SU-DHL-6 (cell line): ENCODE measurements at regions not wholly inside any gene's neighbourhood (a gene's known extent, or its start where the extent isn't known, plus 50 kb on each side); places are given as distances from the start of the nearest gene placed in this dataset.

Experiments used
- EZH2phosphoT487 ChIP-seq: fragments of 200-600 bp; sonication (generic), shearing (Covaris generic); conservative IDR thresholded peaks from 2 replicates; pipeline ENCODE4 v1.6.1; 2018; ENCODE audit warnings: mild to moderate bottlenecking, antibody characterized with exemption, low read length, moderate library complexity, mixed read lengths
- TF ChIP-seq, protein P1 (sequence below): fragments of 200-600 bp; sonication (generic); IDR thresholded peaks from one replicate; pipeline ENCODE4 v1.5.1; 2017; ENCODE audit warnings: antibody characterized with exemption, mild to moderate bottlenecking, low read length, moderate library complexity; ENCODE audit not compliant: insufficient read depth, poor library complexity, severe bottlenecking

- TF ChIP-seq, protein P1, sequence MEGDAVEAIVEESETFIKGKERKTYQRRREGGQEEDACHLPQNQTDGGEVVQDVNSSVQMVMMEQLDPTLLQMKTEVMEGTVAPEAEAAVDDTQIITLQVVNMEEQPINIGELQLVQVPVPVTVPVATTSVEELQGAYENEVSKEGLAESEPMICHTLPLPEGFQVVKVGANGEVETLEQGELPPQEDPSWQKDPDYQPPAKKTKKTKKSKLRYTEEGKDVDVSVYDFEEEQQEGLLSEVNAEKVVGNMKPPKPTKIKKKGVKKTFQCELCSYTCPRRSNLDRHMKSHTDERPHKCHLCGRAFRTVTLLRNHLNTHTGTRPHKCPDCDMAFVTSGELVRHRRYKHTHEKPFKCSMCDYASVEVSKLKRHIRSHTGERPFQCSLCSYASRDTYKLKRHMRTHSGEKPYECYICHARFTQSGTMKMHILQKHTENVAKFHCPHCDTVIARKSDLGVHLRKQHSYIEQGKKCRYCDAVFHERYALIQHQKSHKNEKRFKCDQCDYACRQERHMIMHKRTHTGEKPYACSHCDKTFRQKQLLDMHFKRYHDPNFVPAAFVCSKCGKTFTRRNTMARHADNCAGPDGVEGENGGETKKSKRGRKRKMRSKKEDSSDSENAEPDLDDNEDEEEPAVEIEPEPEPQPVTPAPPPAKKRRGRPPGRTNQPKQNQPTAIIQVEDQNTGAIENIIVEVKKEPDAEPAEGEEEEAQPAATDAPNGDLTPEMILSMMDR = no peak
- TF ChIP-seq EZH2phosphoT487 = no peak
Measured at GRCh38 chr22:27302501-27302900, 499.1 kb downstream of the MN1 start.
